Keratinocyte (primary cell): ENCODE measurements at regions not wholly inside any gene's neighbourhood (a gene's known extent, or its start where the extent isn't known, plus 50 kb on each side); places are given as distances from the start of the nearest gene placed in this dataset.

ENCODE experiments used
- DNase-seq: peaks from one replicate; pipeline ENCODE4 v3.0.0-alpha.2; 2011; ENCODE audit warnings: low read depth, missing footprints, low spot score
- FAIRE-seq: peaks from 2 replicates; lab custom pipeline; 2011; peaks lifted over from hg19 to GRCh38; lab: Jason Lieb, UNC
- H2AFZ ChIP-seq: 2 replicates; pipeline ENCODE4 v1.6.0; 2012; ENCODE audit warnings: low read length, control low read depth, inconsistent platforms; ENCODE audit not compliant: control insufficient read depth
- H3K27ac ChIP-seq: 2 replicates; pipeline ENCODE4 v1.5.1; 2011; ENCODE audit warnings: low read length; ENCODE audit not compliant: control insufficient read depth, insufficient read depth
- H3K27me3 ChIP-seq: 3 replicates; pipeline ENCODE4 v1.6.0; 2011; ENCODE audit warnings: low read length; ENCODE audit not compliant: control insufficient read depth, insufficient read depth; ENCODE audit errors: extremely low read depth
- H3K36me3 ChIP-seq, 2 experiments: 2 replicates in 1 of 2; 3 replicates in 1 of 2; pipeline ENCODE4 v1.5.1; 2011; ENCODE audit warnings: low read length in 2 of 2, mild to moderate bottlenecking in 1 of 2; ENCODE audit not compliant: control insufficient read depth in 2 of 2, insufficient read depth in 2 of 2; ENCODE audit errors: extremely low read depth in 1 of 2
- H3K4me1 ChIP-seq: 3 replicates; pipeline ENCODE4 v1.5.1; 2011; ENCODE audit warnings: low read length; ENCODE audit not compliant: control insufficient read depth, insufficient read depth; ENCODE audit errors: extremely low read depth
- H3K4me2 ChIP-seq: 3 replicates; pipeline ENCODE4 v1.6.0; 2011; ENCODE audit warnings: low read depth, low read length; ENCODE audit not compliant: control insufficient read depth, insufficient read depth; ENCODE audit errors: extremely low read depth
- H3K4me3 ChIP-seq, 3 experiments: fragments of 200-600 bp in 1 of 3; sonication (generic) in 1 of 3; 2 replicates in 2 of 3; 3 replicates in 1 of 3; pipeline ENCODE4 v1.5.1; 2011 to 2016; ENCODE audit warnings: low read length in 3 of 3, mild to moderate bottlenecking in 3 of 3, control low read depth in 2 of 3, inconsistent platforms in 1 of 3, low read depth in 1 of 3, mixed read lengths in 1 of 3, mixed run types in 1 of 3, moderate library complexity in 1 of 3; ENCODE audit not compliant: control insufficient read depth in 2 of 3, insufficient read depth in 2 of 3; ENCODE audit errors: extremely low read depth in 1 of 3
- H3K79me2 ChIP-seq: 2 replicates; pipeline ENCODE4 v1.6.0; 2012; ENCODE audit warnings: low read length; ENCODE audit not compliant: control insufficient read depth, insufficient read depth
- H3K9ac ChIP-seq: 3 replicates; pipeline ENCODE4 v1.6.0; 2011; ENCODE audit warnings: low read length; ENCODE audit not compliant: control insufficient read depth, insufficient read depth; ENCODE audit errors: extremely low read depth
- H3K9me1 ChIP-seq: 3 replicates; pipeline ENCODE4 v1.6.0; 2011; ENCODE audit warnings: low read length; ENCODE audit not compliant: control insufficient read depth, insufficient read depth; ENCODE audit errors: extremely low read depth
- H3K9me3 ChIP-seq: 2 replicates; pipeline ENCODE4 v1.5.1; 2012; ENCODE audit warnings: low read depth, low read length; ENCODE audit not compliant: control insufficient read depth
- H4K20me1 ChIP-seq: 3 replicates; pipeline ENCODE4 v1.6.0; 2011; ENCODE audit warnings: low read length; ENCODE audit not compliant: control insufficient read depth, insufficient read depth; ENCODE audit errors: extremely low read depth
- CTCF ChIP-seq, 3 experiments: IDR thresholded peaks in 1 of 3; conservative IDR thresholded peaks in 1 of 3; optimal IDR thresholded peaks in 1 of 3; 2 replicates in 2 of 3; 3 replicates in 1 of 3; pipeline versions ENCODE3 to v1.5.1; 2011; ENCODE audit warnings: low read length in 3 of 3, mild to moderate bottlenecking in 3 of 3, moderate library complexity in 2 of 3, control low read depth in 1 of 3, inconsistent platforms in 1 of 3; ENCODE audit not compliant: insufficient read depth in 2 of 3; ENCODE audit errors: extremely low read depth in 1 of 3
- EZH2 ChIP-seq: IDR thresholded peaks from one replicate; pipeline ENCODE4 v1.6.1; 2012; ENCODE audit warnings: inconsistent platforms, mild to moderate bottlenecking, low read length, moderate library complexity
- dilution Hi-C: fragments of 300-500 bp; cut with MboI; formaldehyde crosslinking; loops from one replicate; pipeline ENCODE4 v1.7.0; 2020; ENCODE audit warnings: low sequenced_read_pairs; ENCODE audit not compliant: extremely low pct_ligation_motif_present

GRCh38 chr20:56989516-56989915, 276.9 kb downstream of the BMP7 start:
- dilution Hi-C loops: no loop called here
- Histone ChIP-seq H3K4me1 (no peaks in the 10 kb centered on the region), H2AFZ (no peak overlapping the region), H3K4me3 (no peak overlapping the region), H3K9me3 (no peaks in the 10 kb centered on the region), H3K79me2 (no peaks in the 10 kb centered on the region), H3K27ac (no peak overlapping the region), H3K4me2 (no peak overlapping the region), H3K9ac (no peak overlapping the region), H4K20me1 (no peaks in the 10 kb centered on the region), H3K27me3 (peaks cover 4% of the 10 kb centered on the region), H3K9me1 (no peaks in the 10 kb centered on the region), H3K36me3 (no peaks in the 10 kb centered on the region)
- TF ChIP-seq EZH2: no peak
- TF ChIP-seq CTCF (optimal IDR thresholded peaks at IDR 0.05 in 1 of 3, IDR thresholded peaks at IDR 0.05 in 1 of 3, conservative IDR thresholded peaks at IDR 0.05 in 1 of 3; ENCODE audit: extremely low read depth in 1 of 3, insufficient read depth in 2 of 3, low read length in 3 of 3): no peak
- no peak for DNase-seq
- no peak for FAIRE-seq

DNA sequence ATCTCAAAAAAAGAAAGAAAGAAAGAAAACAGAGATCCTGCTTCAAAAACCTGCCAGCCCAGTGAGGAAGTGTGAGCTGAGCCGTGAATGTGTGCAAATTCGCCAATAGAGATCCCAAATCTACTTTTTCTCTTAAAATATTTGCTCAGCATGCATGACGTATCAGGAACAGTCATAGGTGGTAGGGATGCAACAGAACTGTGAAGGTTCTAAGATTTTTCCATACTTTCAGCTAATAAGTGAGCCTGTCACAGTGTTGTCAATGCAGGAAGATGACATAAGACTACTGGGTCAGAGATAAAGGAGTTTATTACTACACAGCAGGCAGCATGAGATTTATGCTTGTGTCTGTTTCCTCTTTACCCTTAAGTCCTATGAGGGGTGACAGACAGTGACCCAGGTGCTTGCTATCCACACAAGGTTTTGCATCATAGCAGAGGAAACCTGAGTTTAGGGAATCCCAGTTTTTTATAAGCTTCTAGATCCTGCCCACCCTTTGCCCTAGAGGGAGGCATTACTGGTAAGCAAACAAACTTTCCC, 273.4 kb downstream of the BMP7 start:
- dilution Hi-C loops: no loop called here
- H2AFZ ChIP-seq: no peak overlapping the region
- FAIRE-seq: no peak

More for the DNA sequence above, 273.4 kb downstream of the BMP7 start:
- TF ChIP-seq CTCF (optimal IDR thresholded peaks at IDR 0.05 in 1 of 3, IDR thresholded peaks at IDR 0.05 in 1 of 3, conservative IDR thresholded peaks at IDR 0.05 in 1 of 3; ENCODE audit: extremely low read depth in 1 of 3, insufficient read depth in 2 of 3, low read length in 3 of 3) (no peak), EZH2 (no peak)
- no peaks in the 10 kb centered on the region for H3K9me3 ChIP-seq
- no peaks in the 10 kb centered on the region for H3K4me1 ChIP-seq
- no peak overlapping the region for H3K4me2 ChIP-seq
- no peaks in the 10 kb centered on the region for H4K20me1 ChIP-seq
- H3K4me3 ChIP-seq: no peak overlapping the region
- no peaks in the 10 kb centered on the region for H3K9me1 ChIP-seq
- no peak overlapping the region for H3K27ac ChIP-seq
- H3K79me2 ChIP-seq: no peaks in the 10 kb centered on the region
- DNase-seq: no peak
- no peak overlapping the region for H3K9ac ChIP-seq
- peaks cover 3% of the 10 kb centered on the region for H3K27me3 ChIP-seq
- H3K36me3 ChIP-seq: no peaks in the 10 kb centered on the region
